ENCODE measurements at regions not wholly inside any gene's neighbourhood (a gene's known extent, or its start where the extent isn't known, plus 50 kb on each side); places are given as distances from the start of the nearest gene placed in this dataset.

- TF ChIP-seq CTCF (IDR thresholded peaks at IDR 0.05; ENCODE audit: control extremely low read depth in 1 of 3, insufficient read depth in 1 of 3, low read depth in 1 of 3, low read length in 3 of 3) (no peak), USF2 (IDR thresholded peaks at IDR 0.05; ENCODE audit: low read length) (no peak), NANOG (IDR thresholded peaks at IDR 0.05; ENCODE audit: insufficient read depth, low read depth, low read length, poor library complexity, severe bottlenecking) (peak; percentile 64), CEBPB (IDR thresholded peaks at IDR 0.05; ENCODE audit: low read depth, low read length) (0 out of 2 replicates have a peak, but pooled peaks have one; percentile 4), SUZ12 (IDR thresholded peaks at IDR 0.05; ENCODE audit: low read length) (no peak), RAD21 (IDR thresholded peaks at IDR 0.05 in 1 of 2, conservative IDR thresholded peaks at IDR 0.05 in 1 of 2; ENCODE audit: low read depth in 2 of 2, low read length in 2 of 2) (peak in 1 of 2 experiments; percentile 43; a peak in 1 of 4 replicates), MAX (IDR thresholded peaks at IDR 0.05) (peak; percentile 39; the same call in 1 of the 2 replicates), MAFK (IDR thresholded peaks at IDR 0.05; ENCODE audit: low read depth, low read length) (no peak), GTF2F1 (IDR thresholded peaks at IDR 0.05; ENCODE audit: borderline replicate concordance, low read depth, low read length) (no peak), HDAC2 (IDR thresholded peaks at IDR 0.05; ENCODE audit: borderline replicate concordance in 1 of 2, low read depth in 2 of 2, low read length in 2 of 2) (0 out of 4 replicates have a peak, but pooled peaks of 1 of the 2 experiments have one; percentile 30), POLR2A (IDR thresholded peaks at IDR 0.05; ENCODE audit: control extremely low read depth in 1 of 2, low read depth in 2 of 2, low read length in 2 of 2) (peak in 1 of 2 experiments; percentile 35; a peak in 2 of 3 replicates)
Observed at GRCh38 chr10:112898540-112899390, 51.3 kb upstream of the TCF7L2 start.
